GM19035 (cell line): ENCODE measurements at regions not wholly inside any gene's neighbourhood (a gene's known extent, or its start where the extent isn't known, plus 50 kb on each side); places are given as distances from the start of the nearest gene placed in this dataset.

ENCODE experiments used
- ATAC-seq: cut with Tn5 transposase; IDR thresholded peaks from one replicate; pipeline ENCODE4 v1.9.1; 2021; ENCODE audit not compliant: unreplicated experiment

GRCh38 chr2:122816803-122817202, 1061.4 kb downstream of the TSN start:
- no peak for ATAC-seq

GRCh38 chr2:122822319-122822718, 1066.9 kb downstream of the TSN start:
- no peak for ATAC-seq

- ATAC-seq = no peak
Measured at GRCh38 chr2:122830157-122830556, 1074.7 kb downstream of the TSN start.

DNA sequence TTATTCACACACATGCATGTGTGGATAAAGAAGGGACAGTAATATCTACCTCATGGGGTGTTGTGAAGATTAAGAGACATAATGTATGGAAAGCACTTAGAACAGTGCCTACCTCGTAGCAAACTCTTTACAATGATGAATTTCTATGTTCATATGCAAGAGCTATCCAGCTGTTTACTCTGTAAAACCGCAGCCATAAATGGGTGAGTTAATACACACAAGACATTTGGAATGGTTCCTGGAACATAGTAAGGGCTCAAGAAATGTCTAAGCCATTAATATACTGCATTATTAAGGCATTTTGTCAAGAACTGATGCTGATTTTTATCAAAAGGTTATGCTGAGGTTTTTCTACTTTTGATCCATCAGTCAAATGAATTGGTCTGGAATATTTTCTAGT, 1076.2 kb downstream of the TSN start:
- no peak for ATAC-seq

DNA sequence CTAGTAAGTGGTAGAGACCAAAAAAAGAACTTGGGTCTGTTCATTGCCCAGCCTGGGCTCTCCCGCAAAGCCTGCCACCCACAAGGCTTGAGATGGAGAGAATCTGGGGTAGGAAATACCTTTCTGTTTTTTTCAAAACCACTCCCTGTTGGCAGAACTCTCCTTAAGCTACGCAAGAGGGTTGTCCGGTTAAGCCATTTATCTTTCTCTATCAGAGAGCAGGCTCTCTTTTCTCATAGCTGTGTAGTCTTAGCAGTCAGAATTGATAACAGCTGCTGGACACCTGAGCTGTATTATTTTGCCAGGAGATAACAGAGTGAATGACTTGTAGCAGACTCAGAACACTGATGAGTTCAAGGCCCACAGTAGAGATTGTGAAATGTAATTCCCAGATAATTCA, 1088.1 kb downstream of the TSN start:
- no peak for ATAC-seq

DNA sequence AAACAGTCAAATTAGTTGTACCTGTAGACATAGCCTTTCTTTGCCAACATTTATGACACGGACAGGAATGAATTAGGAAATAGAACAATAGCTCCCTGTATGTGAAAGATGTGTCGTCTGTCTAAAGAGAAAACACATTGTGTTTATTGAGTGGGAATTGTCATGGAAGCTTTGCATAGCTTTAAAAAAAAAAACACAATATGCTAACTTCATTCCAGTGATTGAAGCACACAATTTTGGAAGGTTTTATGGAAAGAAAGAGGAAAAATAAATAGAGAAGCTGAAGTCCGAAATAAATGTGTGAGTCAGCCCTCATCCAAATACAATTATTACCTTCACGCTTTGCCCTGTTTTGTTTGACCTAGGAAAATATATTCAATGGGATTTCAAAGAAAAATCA, 1095.7 kb downstream of the TSN start:
- no peak for ATAC-seq

DNA sequence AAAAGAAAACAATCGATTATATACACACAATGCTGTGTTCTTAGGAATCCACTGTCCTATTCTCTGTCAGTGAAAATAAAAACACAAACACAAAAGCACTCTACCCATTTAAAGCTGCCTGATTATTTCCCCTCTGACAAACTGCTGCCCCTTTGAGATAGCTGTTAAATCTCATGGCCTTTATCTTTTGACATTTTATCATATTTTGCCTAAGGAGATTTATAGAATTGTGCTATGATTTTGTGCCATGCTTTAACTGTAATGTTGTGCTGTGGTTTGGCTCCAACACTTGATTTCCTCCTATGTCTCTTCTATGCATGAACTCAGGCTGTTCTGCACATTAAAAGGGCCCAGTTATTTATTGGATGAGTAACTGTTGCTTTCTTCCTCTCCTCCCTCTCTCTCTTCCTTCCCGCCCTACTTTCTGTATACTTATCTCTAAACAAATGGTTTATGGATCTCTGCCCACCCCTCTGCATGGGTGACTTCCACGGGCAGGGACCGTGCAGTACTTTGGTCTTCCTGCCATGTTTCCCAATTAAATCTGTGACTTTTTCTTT, 1096.6 kb downstream of the TSN start:
- no peak for ATAC-seq

DNA sequence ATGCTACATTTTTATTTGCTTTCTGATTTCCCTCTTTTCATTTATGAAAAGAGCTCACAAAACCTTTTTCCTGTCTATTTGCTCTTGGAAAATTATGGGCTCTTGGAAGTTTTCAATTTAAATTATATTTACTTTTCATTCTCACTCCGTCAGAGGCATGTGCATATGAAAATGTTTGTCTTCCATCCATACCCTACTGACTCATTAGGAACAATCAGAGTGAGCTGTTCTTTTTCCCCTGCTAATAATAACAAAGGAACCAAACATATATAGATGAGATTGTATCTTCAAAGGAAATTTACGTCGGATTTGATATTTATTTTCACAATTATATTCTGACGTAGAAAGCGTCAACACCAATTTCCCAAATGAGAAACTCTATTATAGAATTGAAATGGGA, 1101.2 kb downstream of the TSN start:
- ATAC-seq = no peak

DNA sequence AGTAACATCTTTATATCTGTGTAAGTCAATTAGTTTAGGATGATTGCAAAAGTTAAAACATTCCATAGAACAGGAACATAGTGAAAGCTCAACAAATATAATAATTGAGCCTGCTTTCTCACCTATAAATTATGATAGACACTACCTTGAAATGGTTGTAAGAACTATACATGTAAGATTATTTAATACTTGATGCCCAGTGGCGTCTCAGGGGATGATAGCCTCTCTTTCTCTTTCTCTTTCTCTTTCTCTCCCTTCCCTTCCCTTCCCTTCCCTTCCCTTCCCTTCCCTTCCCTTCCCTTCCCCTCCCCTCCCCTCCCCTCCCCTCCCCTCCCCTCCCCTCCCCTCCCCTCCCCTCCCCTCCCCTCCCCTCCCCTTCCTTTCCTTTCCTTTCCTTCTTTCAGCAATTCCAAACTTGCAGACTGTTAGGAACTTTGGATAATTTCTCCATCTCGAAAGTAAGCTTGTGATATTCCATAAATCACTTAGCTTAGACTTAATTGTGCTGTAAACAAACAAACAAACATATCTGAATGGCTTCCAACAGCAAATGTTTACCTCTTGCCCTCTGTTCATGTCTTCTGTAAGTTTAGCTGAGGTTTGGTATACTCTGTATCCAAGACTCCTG, 1102.7 kb downstream of the TSN start:
- no peak for ATAC-seq

DNA sequence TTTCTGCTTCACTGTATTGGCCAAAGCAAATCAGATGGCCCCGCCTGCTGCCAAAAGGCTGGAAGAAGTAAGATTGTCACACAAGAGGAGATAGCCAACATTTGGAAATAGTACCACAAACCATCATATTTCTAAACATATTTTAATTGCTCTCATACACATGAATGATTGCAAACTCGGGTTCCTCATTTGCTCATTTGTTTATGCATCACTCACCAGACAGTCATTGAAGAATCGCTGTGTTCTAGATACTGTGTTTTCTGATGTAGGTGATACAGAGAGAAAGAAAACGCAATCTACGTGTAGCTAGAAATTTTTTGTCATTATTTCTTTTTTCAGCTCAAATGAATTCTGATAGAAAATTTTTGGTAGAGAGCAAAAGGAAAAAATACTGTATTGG, 1103.4 kb downstream of the TSN start:
- ATAC-seq = no peak

- no peak for ATAC-seq
Measured at GRCh38 chr2:122859260-122859659, 1103.8 kb downstream of the TSN start.

DNA sequence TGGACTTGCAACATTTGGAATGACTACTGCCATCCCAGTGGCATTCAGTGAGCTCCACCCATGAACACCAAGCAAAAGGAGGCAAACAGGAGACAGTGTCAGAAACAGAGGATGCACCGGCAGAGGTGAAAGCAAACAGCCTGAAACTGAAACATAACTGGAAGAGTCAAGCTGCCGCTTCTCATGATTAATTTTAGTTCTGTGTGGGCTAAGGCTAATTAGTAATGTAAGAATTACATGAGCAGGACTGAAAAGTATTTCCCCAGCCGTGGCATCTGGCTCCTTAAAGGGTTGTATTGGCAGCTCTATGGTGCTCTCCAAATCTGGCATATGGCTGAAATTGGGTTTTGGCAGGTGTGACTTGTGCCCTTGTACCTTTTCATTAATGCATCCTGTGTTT, 1108.1 kb downstream of the TSN start:
- no peak for ATAC-seq

GRCh38 chr2:122864728-122865127, 1109.3 kb downstream of the TSN start:
- ATAC-seq = no peak

DNA sequence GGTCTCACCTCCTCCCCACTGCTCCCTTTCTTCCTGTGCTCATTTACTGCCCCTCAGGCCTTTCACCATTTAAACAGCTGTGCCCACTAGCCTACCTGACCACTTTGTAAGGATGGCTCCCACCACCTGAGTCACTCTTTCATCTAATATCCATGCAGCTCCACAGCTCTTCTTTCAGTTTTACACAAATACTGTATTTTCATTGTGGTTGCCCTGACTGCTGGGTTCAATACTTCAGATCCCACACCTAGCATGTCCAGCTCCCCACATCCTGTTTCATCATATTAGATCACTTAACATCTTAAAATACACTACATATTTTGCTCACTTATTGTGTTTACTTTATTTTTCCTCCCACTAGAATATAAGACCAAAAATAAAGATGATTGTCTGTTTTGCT, 1110.6 kb downstream of the TSN start:
- ATAC-seq = no peak

DNA sequence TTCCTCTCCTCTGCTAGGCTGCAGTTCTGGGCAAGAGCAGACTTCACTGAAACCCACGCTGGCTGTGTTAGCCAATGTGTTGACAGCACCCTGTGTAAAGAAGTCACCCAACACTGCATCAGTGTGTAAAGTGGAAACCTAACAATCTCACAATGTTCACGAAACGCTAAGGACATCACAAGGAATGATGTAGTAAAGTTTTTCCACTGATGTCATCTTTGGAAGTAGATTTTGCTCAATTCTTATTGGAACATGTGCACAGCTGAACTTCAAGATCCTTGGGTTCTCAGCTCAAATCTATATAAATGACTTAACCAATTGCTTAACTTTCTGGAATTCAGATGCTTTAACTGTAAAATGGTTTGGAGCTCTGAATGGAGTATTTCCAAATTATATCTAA, 1112.5 kb downstream of the TSN start:
- ATAC-seq = no peak

DNA sequence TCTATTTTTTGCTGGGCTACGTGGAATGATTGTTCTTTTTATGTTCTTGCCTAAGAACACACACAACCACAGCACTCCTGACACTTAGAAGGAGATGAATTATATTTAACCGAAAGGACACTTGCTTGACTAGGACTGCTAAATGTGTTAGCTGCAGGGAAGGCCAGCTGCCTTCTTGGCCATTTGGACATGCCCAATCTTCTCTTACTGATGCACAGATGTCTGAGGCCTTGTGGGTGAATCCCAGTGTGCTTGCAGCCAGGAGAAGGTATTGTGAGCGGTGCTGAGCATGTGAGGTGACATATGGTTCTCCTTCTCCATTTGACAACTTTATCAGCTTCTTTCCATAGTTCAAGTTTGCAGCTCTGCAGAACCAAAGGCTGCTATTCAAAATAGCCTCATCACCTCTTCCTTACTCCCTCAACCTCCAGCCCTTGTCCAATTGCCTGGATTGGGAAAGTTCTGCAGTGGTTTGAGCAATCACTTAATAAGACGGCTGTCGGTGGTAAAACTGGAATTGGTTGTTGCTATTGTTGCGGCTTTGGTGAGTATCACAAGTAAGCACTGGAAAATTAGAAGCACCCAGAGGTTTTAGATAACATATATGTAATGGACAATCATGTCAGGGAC, 1113.3 kb downstream of the TSN start:
- no peak for ATAC-seq

DNA sequence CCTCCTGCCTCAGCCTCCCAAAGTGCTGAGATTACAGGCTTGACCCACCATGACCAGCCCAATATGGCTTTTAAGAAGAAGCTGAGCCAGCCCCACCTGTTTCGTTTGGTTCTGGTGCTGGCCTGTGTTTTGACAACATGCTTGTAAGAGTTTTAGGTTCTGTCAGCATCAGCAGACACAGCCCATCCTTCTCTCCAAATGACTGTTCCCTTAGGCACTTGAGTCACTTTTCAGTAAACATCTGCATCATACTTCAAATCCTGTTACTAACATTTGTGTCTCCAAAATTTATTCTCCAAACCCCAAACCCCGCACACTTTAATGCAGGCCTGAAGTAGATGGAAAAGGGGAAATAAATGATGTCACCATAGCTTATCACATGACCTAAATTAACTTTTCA, 1118.5 kb downstream of the TSN start:
- no peak for ATAC-seq

- no peak for ATAC-seq
Measured at GRCh38 chr2:122875091-122875865, 1119.8 kb downstream of the TSN start.

DNA sequence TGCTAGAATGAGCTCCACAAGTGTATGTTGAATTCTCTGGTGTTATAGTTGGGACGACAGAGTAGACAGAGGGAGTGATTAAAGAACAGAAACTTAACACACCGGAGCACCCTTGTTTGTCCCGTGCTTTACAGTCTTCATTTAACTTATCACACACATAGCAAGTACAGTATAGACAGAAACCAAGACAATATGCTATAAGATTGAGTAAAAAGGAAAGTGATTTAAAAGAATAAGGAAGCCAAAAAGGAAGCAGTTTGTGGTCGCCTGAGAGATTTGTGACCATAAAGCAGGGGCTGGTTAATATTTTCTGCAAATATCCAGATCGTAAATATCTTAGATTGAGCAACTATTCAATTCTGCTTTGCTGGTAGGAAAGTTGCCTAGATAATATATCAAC, 1128.4 kb downstream of the TSN start:
- no peak for ATAC-seq

DNA sequence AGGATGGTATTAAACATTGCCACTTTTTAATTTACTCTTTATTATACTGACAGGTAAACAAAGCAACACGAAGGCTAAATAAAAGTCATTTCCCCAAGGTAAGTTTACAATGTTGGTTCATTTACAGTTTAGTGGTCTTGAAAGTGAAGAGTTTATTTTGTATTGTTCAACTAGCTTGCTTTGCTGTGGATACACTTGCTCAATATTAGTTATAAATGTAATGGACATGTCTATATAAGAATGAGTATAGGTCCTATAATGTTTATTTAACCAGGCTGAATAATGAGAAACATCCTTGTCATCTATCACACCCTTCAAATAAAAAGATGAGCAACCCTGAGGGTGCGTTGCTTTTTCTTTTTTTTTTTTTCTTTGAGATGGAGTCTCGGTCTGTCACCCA, 1129.4 kb downstream of the TSN start:
- no peak for ATAC-seq

DNA sequence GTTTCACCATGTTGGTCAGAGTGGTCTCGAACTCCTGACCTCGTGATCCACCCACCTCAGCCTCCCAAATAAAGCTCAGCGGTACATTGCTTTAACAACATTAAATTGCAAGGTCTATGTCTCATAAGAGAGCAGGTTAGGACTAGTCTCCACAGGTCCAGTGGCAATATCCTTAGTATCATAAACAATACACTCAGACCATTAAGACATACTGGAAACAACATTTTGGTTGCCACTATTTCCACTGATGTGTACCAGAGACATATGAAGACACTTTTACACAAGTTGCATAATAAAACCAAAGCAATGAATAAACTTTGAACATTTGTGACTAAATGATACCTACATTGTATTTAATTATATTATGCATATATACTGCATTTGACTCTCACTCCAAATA, 1130.0 kb downstream of the TSN start:
- no peak for ATAC-seq

DNA sequence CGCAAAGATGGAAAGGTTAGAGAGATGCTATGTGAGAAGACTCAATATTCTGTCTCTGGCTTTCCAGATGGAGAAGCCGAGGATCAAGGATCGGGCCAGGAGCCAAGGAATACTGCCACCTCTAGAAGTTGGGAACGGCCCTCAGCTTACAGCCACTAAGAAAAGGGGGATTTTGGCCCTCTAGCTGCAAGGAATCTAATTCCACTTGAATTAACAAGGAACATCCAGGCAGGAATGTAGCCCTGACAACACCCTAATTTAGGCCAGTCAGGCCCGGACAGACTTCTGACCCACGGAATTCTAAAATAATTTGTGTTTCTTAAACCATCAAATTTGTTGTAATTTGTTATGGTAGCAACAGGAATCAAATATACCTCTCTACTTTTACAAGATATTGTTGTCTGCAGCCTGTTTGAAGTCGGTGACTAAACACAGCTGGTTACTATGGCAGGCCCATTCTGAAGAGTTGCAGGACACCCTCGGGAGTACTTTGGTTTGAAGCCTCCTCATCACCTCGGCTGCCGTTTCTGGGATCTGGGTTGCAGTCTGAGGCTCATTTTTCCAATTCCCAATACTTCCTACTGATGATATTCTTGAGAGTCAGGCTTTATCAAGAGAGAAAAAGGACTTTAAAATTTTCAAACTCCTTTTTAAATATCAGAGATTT, 1131.2 kb downstream of the TSN start:
- no peak for ATAC-seq
